Kidney (tissue), 13 donors: ENCODE measurements at regions not wholly inside any gene's neighbourhood (a gene's known extent, or its start where the extent isn't known, plus 50 kb on each side); places are given as distances from the start of the nearest gene placed in this dataset.

Experiments
- DNase-seq, 5 donors: peaks; one replicate each; pipeline ENCODE4 v3.0.0-alpha.2; 2013 to 2020
- FAIRE-seq: peaks from 2 replicates; lab custom pipeline; 2012; peaks lifted over from hg19 to GRCh38; lab: Jason Lieb, UNC
- H3K27ac ChIP-seq, 2 donors: one replicate each; pipeline ENCODE4 v1.7.0; 2013; ENCODE audit warnings: low read depth in 2 of 2, low read length in 2 of 2, inconsistent platforms in 1 of 2
- H3K27me3 ChIP-seq: one replicate; pipeline ENCODE4 v1.7.1; 2013; ENCODE audit warnings: low read length, inconsistent platforms; ENCODE audit not compliant: control insufficient read depth, insufficient read depth
- H3K36me3 ChIP-seq, 3 donors: one replicate each; pipeline versions ENCODE4 v1.7.0 to v1.7.1; 2013; ENCODE audit warnings: low read length in 3 of 3, control low read depth in 1 of 3, inconsistent platforms in 1 of 3; ENCODE audit not compliant: insufficient read depth in 3 of 3, control insufficient read depth in 2 of 3
- H3K4me1 ChIP-seq, 3 donors: one replicate each; pipeline versions ENCODE4 v1.7.0 to v1.7.1; 2013; ENCODE audit warnings: low read length in 3 of 3, inconsistent platforms in 1 of 3, low read depth in 1 of 3; ENCODE audit not compliant: control insufficient read depth in 2 of 3, insufficient read depth in 2 of 3
- H3K4me3 ChIP-seq, 3 donors: one replicate each; pipeline versions ENCODE4 v1.7.0 to v1.8.1; 2013; ENCODE audit warnings: low read length in 3 of 3, control low read depth in 1 of 3, inconsistent platforms in 1 of 3
- H3K9ac ChIP-seq, 3 donors: one replicate each; pipeline versions ENCODE4 v1.7.0 to v1.7.1; 2013; ENCODE audit warnings: low read length in 3 of 3, control low read depth in 1 of 3, inconsistent platforms in 1 of 3
- H3K9me3 ChIP-seq, 3 donors: one replicate each; pipeline versions ENCODE4 v1.7.0 to v1.7.1; 2013; ENCODE audit warnings: low read length in 3 of 3, control low read depth in 1 of 3, inconsistent platforms in 1 of 3; ENCODE audit not compliant: control insufficient read depth in 2 of 3, insufficient read depth in 1 of 3
- CTCF ChIP-seq: IDR thresholded peaks from 3 replicates; pipeline ENCODE4 v1.5.1; 2012; ENCODE audit warnings: mild to moderate bottlenecking, moderate library complexity, borderline replicate concordance; ENCODE audit not compliant: insufficient read depth; ENCODE audit errors: extremely low read depth
- intact Hi-C: fragments of 100-400 bp; cut with DNase I; formaldehyde crosslinking; loops from one replicate; pipeline ENCODE4 v1.11.1; 2022
- donor health status: control.
- donor health status: control.
- donor health status: control.
- donor health status: control.
- donor health status: control.
- donor health status: DM: yes; HTN: yes; CAD: no.
- donor health status: Normal renal cell carcinoma (clear cell type).

GRCh38 chr13:22427783-22428182, 753.0 kb upstream of the SGCG start:
- no peak for TF ChIP-seq CTCF
- H3K9ac ChIP-seq, result no peak overlapping the region
- no peaks in the 10 kb centered on the region for H3K9me3 ChIP-seq
- H3K27me3 ChIP-seq, result no peaks in the 10 kb centered on the region
- no peaks in the 10 kb centered on the region for H3K4me1 ChIP-seq
- FAIRE-seq (no peak), DNase-seq (no peak)
- H3K36me3 ChIP-seq, result no peaks in the 10 kb centered on the region
- no peak overlapping the region for H3K4me3 ChIP-seq
- H3K27ac ChIP-seq, result no peak overlapping the region
- intact Hi-C loops, result no loop called here

GRCh38 chr13:22428188-22428828, 752.5 kb upstream of the SGCG start:
- Histone ChIP-seq H3K9me3 (no peaks in the 10 kb centered on the region), H3K27ac (no peak overlapping the region), H3K4me3 (no peak overlapping the region), H3K27me3 (no peaks in the 10 kb centered on the region), H3K9ac (no peak overlapping the region), H3K4me1 (no peaks in the 10 kb centered on the region), H3K36me3 (no peaks in the 10 kb centered on the region)
- FAIRE-seq, result no peak
- intact Hi-C loops, result no loop called here
- no peak for DNase-seq
- TF ChIP-seq CTCF, result no peak

- H3K9ac ChIP-seq, result no peak overlapping the region
- FAIRE-seq, result no peak
- no peaks in the 10 kb centered on the region for H3K27me3 ChIP-seq
- DNase-seq, result no peak
- TF ChIP-seq CTCF, result no peak
- no peaks in the 10 kb centered on the region for H3K9me3 ChIP-seq
- no peak overlapping the region for H3K4me3 ChIP-seq
- H3K4me1 ChIP-seq, result no peaks in the 10 kb centered on the region
- H3K27ac ChIP-seq, result no peak overlapping the region
- H3K36me3 ChIP-seq, result no peaks in the 10 kb centered on the region
- intact Hi-C loops, result no loop called here
Measured at GRCh38 chr13:22432690-22433089, 748.1 kb upstream of the SGCG start.
